Caco-2 (cell line): ENCODE measurements at regions not wholly inside any gene's neighbourhood (a gene's known extent, or its start where the extent isn't known, plus 50 kb on each side); places are given as distances from the start of the nearest gene placed in this dataset.

Experiments used
- BruUV-seq: library from RNA; stranded (reverse); fragments of 400-500 nt; replicated peaks from 2 replicates; lab custom pipeline; 2021; lab: Mats Ljungman, UMichigan
- CTCF ChIA-PET: fragments of 300-600 bp; sonication (Branson Sonifier 250); formaldehyde crosslinking; loops from one replicate; lab custom pipeline; 2022; ENCODE audit warnings: antibody characterized with exemption; lab: Charles Lee
- POLR2A ChIA-PET: fragments of 300-600 bp; sonication (Branson Sonifier 250); formaldehyde crosslinking; loops from one replicate; lab custom pipeline; 2022; ENCODE audit warnings: antibody characterized with exemption; lab: Charles Lee
- DNase-seq, 2 experiments: peaks; one replicate each; pipeline versions ENCODE4 v3.0.0 to v3.0.0-alpha.2; 2020 to 2022
- H3K27me3 ChIP-seq: replicated peaks from 2 replicates; pipeline ENCODE4 v1.6.0; 2011; ENCODE audit warnings: low read length; ENCODE audit not compliant: control insufficient read depth, insufficient read depth
- H3K36me3 ChIP-seq: 2 replicates; pipeline ENCODE4 v1.5.1; 2011; ENCODE audit warnings: low read length; ENCODE audit not compliant: control insufficient read depth, insufficient read depth
- H3K4me1 ChIP-seq: fragments of 250-450 bp; sonication (Bioruptor Pico); 2 replicates; pipeline ENCODE4 v1.5.1; 2020; ENCODE audit warnings: mild to moderate bottlenecking
- H3K4me3 ChIP-seq: 2 replicates; pipeline ENCODE4 v1.5.1; 2011; ENCODE audit warnings: low read depth, mild to moderate bottlenecking, control low read depth, low read length
- H3K9me3 ChIP-seq: fragments of 250-450 bp; sonication (Bioruptor Pico); 2 replicates; pipeline ENCODE4 v1.5.1; 2020; ENCODE audit warnings: mild to moderate bottlenecking, moderate library complexity
- H3K27ac Mint-ChIP-seq: one replicate; pipeline ENCODE4 v1.8.0; 2022; ENCODE audit warnings: mixed read lengths; ENCODE audit not compliant: unreplicated experiment
- H3K27me3 Mint-ChIP-seq: one replicate; pipeline ENCODE4 v1.8.0; 2022; ENCODE audit warnings: mixed read lengths; ENCODE audit not compliant: insufficient read depth, unreplicated experiment
- H3K36me3 Mint-ChIP-seq: one replicate; pipeline ENCODE4 v1.8.0; 2022; ENCODE audit warnings: mild to moderate bottlenecking, mixed read lengths; ENCODE audit not compliant: insufficient read depth, unreplicated experiment
- H3K4me1 Mint-ChIP-seq: one replicate; pipeline ENCODE4 v1.8.0; 2022; ENCODE audit warnings: low read depth, mixed read lengths; ENCODE audit not compliant: unreplicated experiment
- H3K4me3 Mint-ChIP-seq: one replicate; pipeline ENCODE4 v1.8.0; 2022; ENCODE audit warnings: mild to moderate bottlenecking, moderate library complexity, mixed read lengths; ENCODE audit not compliant: unreplicated experiment
- H3K9me3 Mint-ChIP-seq: one replicate; pipeline ENCODE4 v1.8.0; 2022; ENCODE audit warnings: mixed read lengths; ENCODE audit not compliant: unreplicated experiment
- CTCF ChIP-seq, 2 experiments: fragments of 200-600 bp in 1 of 2; IDR thresholded peaks; 1 replicate in 1 of 2; 2 replicates in 1 of 2; pipeline versions ENCODE4 v1.5.1 to v1.8.0; 2011 to 2022; ENCODE audit warnings: antibody characterized with exemption in 1 of 2, control low read depth in 1 of 2, inconsistent platforms in 1 of 2, low read depth in 1 of 2, low read length in 1 of 2, mild to moderate bottlenecking in 1 of 2, moderate library complexity in 1 of 2; ENCODE audit not compliant: insufficient read depth in 1 of 2, severe bottlenecking in 1 of 2, unreplicated experiment in 1 of 2
- intact Hi-C: fragments of 100-400 bp; cut with micrococcal nuclease; formaldehyde crosslinking; loops from one replicate; pipeline ENCODE4 v1.10.0; 2022; ENCODE audit not compliant: unreplicated experiment

- intact Hi-C loops, result loop anchor here (5.0 kb wide), 1 partner anchor 87 kb away; no protein-coding TSS in a partner anchor
- Mint-ChIP-seq H3K27ac (no peak overlapping the region), H3K27me3 (no peaks in the 10 kb centered on the region), H3K9me3 (no peaks in the 10 kb centered on the region), H3K36me3 (no peaks in the 10 kb centered on the region), H3K4me3 (no peak overlapping the region), H3K4me1 (no peaks in the 10 kb centered on the region)
- ChIA-PET CTCF (no interaction called here), POLR2A (no interaction called here)
- H3K4me1 ChIP-seq, result no peaks in the 10 kb centered on the region
- H3K27me3 ChIP-seq, result no peaks in the 10 kb centered on the region
- TF ChIP-seq CTCF (IDR thresholded peaks at IDR 0.05; ENCODE audit: insufficient read depth in 1 of 2, low read depth in 1 of 2, low read length in 1 of 2, severe bottlenecking in 1 of 2, unreplicated experiment in 1 of 2), result no peak
- DNase-seq, result no peak
- no TSS peak for BruUV-seq
- no peak overlapping the region for H3K4me3 ChIP-seq
- no peaks in the 10 kb centered on the region for H3K9me3 ChIP-seq
- H3K36me3 ChIP-seq, result no peaks in the 10 kb centered on the region
These were observed 175.4 kb downstream of the PCDH10 start for GRCh38 chr4:133324491-133324890.

- Mint-ChIP-seq H3K9me3 (no peaks in the 10 kb centered on the region), H3K36me3 (no peaks in the 10 kb centered on the region), H3K4me1 (no peaks in the 10 kb centered on the region), H3K4me3 (no peak overlapping the region), H3K27me3 (no peaks in the 10 kb centered on the region), H3K27ac (no peak overlapping the region)
- no peaks in the 10 kb centered on the region for H3K27me3 ChIP-seq
- BruUV-seq, result no TSS peak
- intact Hi-C loops, result loop anchor here (5.0 kb wide), 1 partner anchor 86 kb away; no protein-coding TSS in a partner anchor
- no peak for DNase-seq
- no peak for TF ChIP-seq CTCF (IDR thresholded peaks at IDR 0.05; ENCODE audit: insufficient read depth in 1 of 2, low read depth in 1 of 2, low read length in 1 of 2, severe bottlenecking in 1 of 2, unreplicated experiment in 1 of 2)
- no peak overlapping the region for H3K4me3 ChIP-seq
- ChIA-PET POLR2A (no interaction called here), CTCF (no interaction called here)
- no peaks in the 10 kb centered on the region for H3K9me3 ChIP-seq
- no peaks in the 10 kb centered on the region for H3K36me3 ChIP-seq
- H3K4me1 ChIP-seq, result no peaks in the 10 kb centered on the region
These were observed 174.6 kb downstream of the PCDH10 start for GRCh38 chr4:133323670-133324069.

- intact Hi-C loops, result loop anchor here (1.0 to 5.0 kb wide), 2 partner anchors 83 to 163 kb away; no protein-coding TSS in a partner anchor
- Histone ChIP-seq H3K27me3 (no peaks in the 10 kb centered on the region), H3K4me3 (no peak overlapping the region), H3K9me3 (no peaks in the 10 kb centered on the region), H3K36me3 (no peaks in the 10 kb centered on the region), H3K4me1 (no peaks in the 10 kb centered on the region)
- Mint-ChIP-seq H3K27me3 (peaks cover under 1% of the 10 kb centered on the region), H3K27ac (no peak overlapping the region), H3K4me1 (no peaks in the 10 kb centered on the region), H3K9me3 (no peaks in the 10 kb centered on the region), H3K4me3 (no peak overlapping the region), H3K36me3 (no peaks in the 10 kb centered on the region)
- ChIA-PET CTCF (no interaction called here), POLR2A (no interaction called here)
- DNase-seq, result peak in 1 of 2 experiments; percentile 36
- TF ChIP-seq CTCF (IDR thresholded peaks at IDR 0.05; ENCODE audit: insufficient read depth in 1 of 2, low read depth in 1 of 2, low read length in 1 of 2, severe bottlenecking in 1 of 2, unreplicated experiment in 1 of 2), result peak; percentile 46 to 53
- BruUV-seq, result no TSS peak
These were observed 171.6 kb downstream of the PCDH10 start for GRCh38 chr4:133320576-133321170.
